H1 (cell line): ENCODE measurements at regions not wholly inside any gene's neighbourhood (a gene's known extent, or its start where the extent isn't known, plus 50 kb on each side); places are given as distances from the start of the nearest gene placed in this dataset.

Experiments used
- CTCF ChIA-PET: fragments of 300-600 bp; sonication (Branson Sonifier 250); formaldehyde crosslinking; loops from one replicate; lab custom pipeline; 2021; ENCODE audit not compliant: partially characterized antibody; lab: Charles Lee
- POLR2A ChIA-PET: fragments of 300-600 bp; sonication (Branson Sonifier 250); formaldehyde crosslinking; loops from one replicate; lab custom pipeline; 2021; ENCODE audit warnings: inconsistent platforms; ENCODE audit not compliant: partially characterized antibody; lab: Charles Lee
- DNase-seq, 2 experiments: peaks; one replicate each; pipeline versions ENCODE4 v3.0.0 to v3.0.0-alpha.2; 2010 to 2022; ENCODE audit warnings: low spot score in 2 of 2, low read depth in 1 of 2, mixed read lengths in 1 of 2
- FAIRE-seq: peaks from 2 replicates; lab custom pipeline; 2011; peaks lifted over from hg19 to GRCh38; lab: Jason Lieb, UNC
- H2AFZ ChIP-seq: 2 replicates; pipeline ENCODE4 v1.8.1; 2012; ENCODE audit warnings: low read length, inconsistent platforms
- H2AK5ac ChIP-seq: 2 replicates; pipeline ENCODE4 v1.6.1; 2013; ENCODE audit warnings: low read depth, low read length
- H2BK120ac ChIP-seq: replicated peaks from 2 replicates; pipeline ENCODE3; 2013; ENCODE audit warnings: low read depth, low read length, inconsistent platforms
- H2BK12ac ChIP-seq: 2 replicates; pipeline ENCODE4 v1.6.1; 2013; ENCODE audit warnings: low read depth, low read length
- H2BK15ac ChIP-seq: 2 replicates; pipeline ENCODE4 v1.6.1; 2013; ENCODE audit warnings: low read length
- H2BK20ac ChIP-seq: 2 replicates; pipeline ENCODE4 v1.6.1; 2013; ENCODE audit warnings: low read length
- H2BK5ac ChIP-seq: 2 replicates; pipeline ENCODE4 v1.6.1; 2013; ENCODE audit warnings: low read depth, low read length
- H3K14ac ChIP-seq: 2 replicates; pipeline ENCODE4 v1.6.1; 2013; ENCODE audit warnings: inconsistent platforms; ENCODE audit not compliant: insufficient read length
- H3K18ac ChIP-seq: 2 replicates; pipeline ENCODE4 v1.6.1; 2013; ENCODE audit warnings: low read length; ENCODE audit errors: extremely low read depth
- H3K23ac ChIP-seq: 2 replicates; pipeline ENCODE4 v1.6.1; 2013; ENCODE audit warnings: inconsistent platforms; ENCODE audit not compliant: insufficient read length
- H3K23me2 ChIP-seq: 2 replicates; pipeline ENCODE4 v1.6.1; 2013; ENCODE audit warnings: low read depth, low read length
- H3K27ac ChIP-seq: 2 replicates; pipeline ENCODE4 v1.6.1; 2011; ENCODE audit warnings: low read depth, low read length, inconsistent platforms
- H3K27me3 ChIP-seq, 4 experiments: replicated peaks in 1 of 4; 1 replicate in 1 of 4; 2 replicates in 3 of 4; pipeline versions ENCODE4 v1.6.1 to v1.8.1; 2011 to 2013; ENCODE audit warnings: low read length in 3 of 4, mild to moderate bottlenecking in 3 of 4, inconsistent platforms in 2 of 4, mixed read lengths in 2 of 4, moderate library complexity in 1 of 4; ENCODE audit not compliant: control insufficient read depth in 3 of 4, insufficient read depth in 3 of 4; ENCODE audit errors: extremely low read depth in 1 of 4
- H3K36me3 ChIP-seq, 4 experiments: 2 replicates each; pipeline versions ENCODE4 v1.6.1 to v1.8.1; 2011 to 2013; ENCODE audit warnings: mild to moderate bottlenecking in 4 of 4, low read length in 3 of 4, moderate library complexity in 2 of 4, control low read depth in 1 of 4, inconsistent platforms in 1 of 4; ENCODE audit not compliant: insufficient read depth in 4 of 4, control insufficient read depth in 2 of 4
- H3K4ac ChIP-seq: replicated peaks from 2 replicates; pipeline ENCODE3; 2013; ENCODE audit warnings: low read length, low read depth, mixed read lengths, inconsistent platforms; ENCODE audit not compliant: insufficient read length
- H3K4me1 ChIP-seq, 4 experiments: replicated peaks in 1 of 4; 1 replicate in 1 of 4; 2 replicates in 3 of 4; pipeline versions ENCODE4 v1.6.1 to v1.8.1; 2011 to 2013; ENCODE audit warnings: low read length in 3 of 4, inconsistent platforms in 2 of 4, mixed read lengths in 1 of 4; ENCODE audit not compliant: insufficient read depth in 4 of 4, control insufficient read depth in 3 of 4
- H3K4me2 ChIP-seq, 2 experiments: 2 replicates each; pipeline versions ENCODE4 v1.6.1 to v1.8.1; 2011 to 2013; ENCODE audit warnings: low read depth in 2 of 2, low read length in 2 of 2, control low read depth in 1 of 2, inconsistent platforms in 1 of 2, mild to moderate bottlenecking in 1 of 2; ENCODE audit not compliant: insufficient read depth in 1 of 2
- H3K4me3 ChIP-seq, 4 experiments: fragments of 200-600, 300-600 bp in 1 of 4; sonication (generic), shearing (Covaris generic), sonication (Bioruptor Twin) in 1 of 4; 2 replicates each; pipeline versions ENCODE4 v1.5.1 to v1.8.1; 2011 to 2016; ENCODE audit warnings: low read length in 4 of 4, low read depth in 3 of 4, control low read depth in 2 of 4, inconsistent platforms in 2 of 4, mild to moderate bottlenecking in 2 of 4, mixed read lengths in 1 of 4, moderate library complexity in 1 of 4; ENCODE audit not compliant: insufficient read depth in 2 of 4; ENCODE audit errors: extremely low read depth in 1 of 4
- H3K56ac ChIP-seq: replicated peaks from 2 replicates; pipeline ENCODE3; 2013; ENCODE audit warnings: low read depth, mild to moderate bottlenecking, mixed read lengths, low read length, inconsistent platforms; ENCODE audit not compliant: insufficient read length
- H3K79me1 ChIP-seq: 2 replicates; pipeline ENCODE4 v1.6.1; 2013; ENCODE audit warnings: low read depth, low read length, control low read depth
- H3K79me2 ChIP-seq, 2 experiments: 2 replicates each; pipeline versions ENCODE4 v1.6.1 to v1.8.1; 2012 to 2013; ENCODE audit warnings: low read length in 2 of 2, mild to moderate bottlenecking in 2 of 2, inconsistent platforms in 1 of 2; ENCODE audit not compliant: insufficient read depth in 2 of 2, control insufficient read depth in 1 of 2
- H3K9ac ChIP-seq, 4 experiments: replicated peaks in 1 of 4; 1 replicate in 1 of 4; 2 replicates in 3 of 4; pipeline versions ENCODE4 v1.6.1 to v1.8.1; 2011 to 2013; ENCODE audit warnings: low read depth in 3 of 4, low read length in 3 of 4, control low read depth in 2 of 4, mild to moderate bottlenecking in 2 of 4, moderate library complexity in 2 of 4, inconsistent platforms in 1 of 4; ENCODE audit errors: extremely low read depth in 1 of 4
- H3K9me3 ChIP-seq, 2 experiments: 2 replicates each; pipeline versions ENCODE4 v1.6.1 to v1.8.1; 2012 to 2013; ENCODE audit warnings: mild to moderate bottlenecking in 2 of 2, moderate library complexity in 2 of 2, control low read depth in 1 of 2, inconsistent platforms in 1 of 2, low read depth in 1 of 2, low read length in 1 of 2, mixed read lengths in 1 of 2; ENCODE audit not compliant: insufficient read depth in 2 of 2
- H4K20me1 ChIP-seq, 2 experiments: replicated peaks in 1 of 2; 2 replicates each; pipeline versions ENCODE3 to v1.8.1; 2011 to 2013; ENCODE audit warnings: inconsistent platforms in 2 of 2, low read length in 2 of 2, mild to moderate bottlenecking in 1 of 2; ENCODE audit not compliant: insufficient read depth in 2 of 2, control insufficient read depth in 1 of 2
- H4K5ac ChIP-seq: 2 replicates; pipeline ENCODE4 v1.6.1; 2013; ENCODE audit warnings: low read length, low read depth, mixed read lengths, inconsistent platforms; ENCODE audit not compliant: insufficient read length
- H4K8ac ChIP-seq: 2 replicates; pipeline ENCODE4 v1.8.0; 2013; ENCODE audit warnings: mild to moderate bottlenecking, moderate library complexity, low read length, inconsistent platforms; ENCODE audit not compliant: insufficient read depth; ENCODE audit errors: extremely low read depth
- H4K91ac ChIP-seq: replicated peaks from 2 replicates; pipeline ENCODE3; 2013; ENCODE audit warnings: low read length, mixed read lengths, inconsistent platforms; ENCODE audit not compliant: insufficient read length
- GTF2F1 ChIP-seq: IDR thresholded peaks from 2 replicates; pipeline ENCODE4 v1.6.1; 2012; ENCODE audit warnings: low read depth, low read length, improper control_type of control experiment, borderline replicate concordance
- JUN ChIP-seq: IDR thresholded peaks from 2 replicates; pipeline ENCODE4 v1.6.1; 2011; ENCODE audit warnings: low read depth, mild to moderate bottlenecking, improper control_type of control experiment, low read length
- KDM4A ChIP-seq: IDR thresholded peaks from one replicate; pipeline ENCODE4 v1.7.1; 2012; ENCODE audit warnings: low read depth, mild to moderate bottlenecking, moderate library complexity, low read length, inconsistent platforms; ENCODE audit not compliant: severe bottlenecking
- KDM5A ChIP-seq: fragments of 200-600 bp; IDR thresholded peaks from 2 replicates; pipeline ENCODE4 v1.7.1; 2012; ENCODE audit warnings: mild to moderate bottlenecking, low read length, inconsistent platforms, mixed read lengths
- NANOG ChIP-seq: IDR thresholded peaks from 2 replicates; pipeline ENCODE4 v1.6.1; 2011; ENCODE audit warnings: low read length, low read depth, mild to moderate bottlenecking, inconsistent platforms; ENCODE audit not compliant: insufficient read depth, poor library complexity, severe bottlenecking
- WGBS, 2 experiments: shearing (Covaris generic) in 1 of 2; methylation state at CpG; one replicate each; pipeline versions ENCODE4 v1.1.6 to v1.1.7; 2013 to 2015; ENCODE audit warnings: low lambda C conversion rate in 2 of 2, mixed read lengths in 2 of 2, inconsistent platforms in 1 of 2, low coverage in 1 of 2, missing lambda C conversion rate in 1 of 2; ENCODE audit not compliant: insufficient replicate concordance in 2 of 2, insufficient coverage in 1 of 2, insufficient read length in 1 of 2; ENCODE audit errors: extremely low coverage in 1 of 2, missing lambda C conversion rate in 1 of 2; 5-methylcytosine and 5-hydroxymethylcytosine counted together

DNA sequence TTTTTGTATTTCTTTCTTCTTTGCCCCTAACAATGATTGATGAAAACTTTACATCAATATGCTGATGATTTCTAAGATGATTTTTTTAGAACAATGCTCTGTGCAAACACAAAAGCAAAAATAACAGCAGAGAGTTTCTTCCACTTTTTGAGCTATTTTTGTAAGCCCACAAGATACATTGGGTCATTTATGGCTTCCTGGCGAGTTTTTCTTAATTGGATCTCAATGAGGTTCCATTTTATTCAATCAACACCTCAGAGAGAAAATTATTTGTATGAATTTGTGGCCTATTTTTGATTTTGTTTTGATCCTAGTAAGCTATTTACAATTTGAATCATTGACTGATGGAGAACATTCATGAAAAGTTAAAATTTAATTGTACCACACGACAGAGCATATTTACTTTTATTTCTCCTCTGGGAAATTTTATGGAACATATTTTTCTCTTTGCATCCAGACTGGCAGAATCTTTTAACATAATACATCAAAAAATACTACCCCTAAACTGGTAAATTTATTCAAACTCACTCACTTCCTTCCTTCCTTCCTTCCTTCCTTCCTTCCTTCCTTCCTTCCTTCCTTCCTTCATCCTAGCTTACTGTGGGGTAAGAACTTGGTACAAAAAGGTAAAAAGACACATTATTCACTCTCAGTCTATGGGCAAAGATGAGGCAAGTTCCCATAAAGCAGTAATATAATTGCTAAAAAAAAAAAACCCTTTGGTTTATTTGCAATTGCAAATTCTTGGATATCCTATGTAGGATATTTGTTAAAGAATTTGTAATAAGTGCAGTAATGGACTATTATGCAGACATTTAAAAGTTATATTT, 710.4 kb downstream of the SLC4A3 start:
- Histone ChIP-seq H4K91ac (no peak overlapping the region), H3K23ac (no peak overlapping the region), H3K9me3 (no peaks in the 10 kb centered on the region), H3K23me2 (no peaks in the 10 kb centered on the region; the same call in 1 of the 2 replicates), H2BK20ac (no peak overlapping the region), H3K56ac (no peak overlapping the region), H2BK5ac (no peak overlapping the region), H3K18ac (no peak overlapping the region), H3K4me2 (no peak overlapping the region), H3K14ac (no peak overlapping the region), H4K8ac (no peak overlapping the region), H3K4me1 (no peaks in the 10 kb centered on the region), H3K27ac (no peak overlapping the region), H4K5ac (no peak overlapping the region), H4K20me1 (no peaks in the 10 kb centered on the region), H3K9ac (no peak overlapping the region), H3K79me1 (no peaks in the 10 kb centered on the region), H3K4me3 (no peak overlapping the region), H3K79me2 (no peaks in the 10 kb centered on the region), H3K27me3 (peaks cover 0 to 1% (median 0%) of the 10 kb centered on the region in 4 experiments; a peak in 1 of 7 replicates), H3K36me3 (no peaks in the 10 kb centered on the region), H3K4ac (no peak overlapping the region), H2BK120ac (no peak overlapping the region), H2AFZ (no peak overlapping the region), H2BK12ac (no peak overlapping the region), H2BK15ac (no peak overlapping the region), H2AK5ac (no peak overlapping the region)
- WGBS, 2 experiments = 86% methylated on average over 2 of the region's 2 CpGs; no CpG with 5 or more reads in 1 of the 2 experiments
- DNase-seq = no peak
- no peak for TF ChIP-seq NANOG
- no peak for TF ChIP-seq GTF2F1
- no peak for TF ChIP-seq KDM5A
- no peak for TF ChIP-seq JUN
- TF ChIP-seq KDM4A = no peak
- no peak for FAIRE-seq
- POLR2A ChIA-PET = no interaction called here
- CTCF ChIA-PET = interaction anchor here (0.6 to 0.7 kb wide), 2 partner anchors 11 to 185 kb away, joined by 3 read pairs; no protein-coding TSS in a partner anchor
